SKM-1 treated with dmso at 0.1 percent for 144 hours (cell line): ENCODE measurements at regions not wholly inside any gene's neighbourhood (a gene's known extent, or its start where the extent isn't known, plus 50 kb on each side); places are given as distances from the start of the nearest gene placed in this dataset.
"Not testable (repeated sequence)": the region's sequence is repeated elsewhere in the genome, so short reads cannot be mapped to it uniquely, and the experiment has no call there.

Experiments
- DNase-seq: peaks from one replicate; lab custom pipeline; 2025; ENCODE audit not compliant: unreplicated experiment; lab: John Stamatoyannopoulos, UW

DNA sequence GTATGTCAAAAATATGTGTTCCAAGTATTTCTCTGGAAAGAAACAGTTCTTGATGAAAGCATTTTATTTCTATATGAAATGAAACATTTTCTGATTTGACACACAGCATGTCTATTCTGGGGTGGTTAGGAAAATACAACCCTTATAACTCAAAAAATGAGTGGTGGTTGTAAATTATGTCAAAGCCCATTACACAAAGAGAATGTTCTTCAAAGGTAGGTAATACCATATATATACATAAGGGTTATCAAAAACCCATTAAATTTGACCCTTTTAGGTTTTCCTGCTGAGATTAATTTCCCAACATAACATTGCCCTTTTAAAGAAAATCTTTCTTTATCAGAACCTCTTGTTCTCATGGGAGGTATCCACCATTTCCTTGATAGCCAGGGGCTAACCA is 420.5 kb upstream of the TECRL start:
- no peak for DNase-seq

DNA sequence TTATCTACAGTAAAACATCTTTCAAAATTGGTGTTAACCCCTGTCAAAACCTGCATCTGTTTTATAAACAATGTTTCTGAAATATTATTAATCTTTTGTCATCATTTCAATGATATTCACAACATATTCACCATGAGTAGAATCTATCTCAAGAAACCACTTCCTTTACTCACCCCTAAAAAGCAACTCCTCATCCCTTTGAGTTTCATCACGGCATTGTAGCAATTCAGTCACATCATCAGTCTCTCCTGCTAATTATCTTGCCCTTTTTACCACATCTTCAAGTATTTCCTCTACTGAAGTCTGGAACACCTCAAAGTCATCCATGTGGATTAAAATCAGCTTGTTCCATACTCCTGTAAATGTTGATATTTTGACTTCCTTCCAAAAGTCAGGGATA is 415.3 kb upstream of the TECRL start:
- no peak for DNase-seq

DNA sequence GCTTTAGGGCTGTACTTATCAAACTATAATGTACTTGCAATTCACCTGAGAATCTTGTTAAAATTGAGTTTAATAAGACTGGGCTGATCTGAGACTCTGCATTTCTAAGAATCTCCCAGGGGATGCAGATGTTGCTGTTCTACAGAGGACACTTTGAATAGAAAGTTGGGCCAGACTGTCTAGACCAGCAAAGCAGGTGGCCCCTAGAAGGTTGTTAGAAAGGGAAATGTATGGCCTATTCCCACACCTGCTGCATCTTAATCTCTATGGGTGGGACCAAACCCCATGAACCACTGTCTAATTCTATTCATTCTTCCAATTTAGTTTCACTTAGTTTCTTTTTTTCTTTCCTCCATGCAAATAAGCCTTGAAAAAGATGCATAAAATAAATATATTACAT is 413.2 kb upstream of the TECRL start:
- no peak for DNase-seq

DNA sequence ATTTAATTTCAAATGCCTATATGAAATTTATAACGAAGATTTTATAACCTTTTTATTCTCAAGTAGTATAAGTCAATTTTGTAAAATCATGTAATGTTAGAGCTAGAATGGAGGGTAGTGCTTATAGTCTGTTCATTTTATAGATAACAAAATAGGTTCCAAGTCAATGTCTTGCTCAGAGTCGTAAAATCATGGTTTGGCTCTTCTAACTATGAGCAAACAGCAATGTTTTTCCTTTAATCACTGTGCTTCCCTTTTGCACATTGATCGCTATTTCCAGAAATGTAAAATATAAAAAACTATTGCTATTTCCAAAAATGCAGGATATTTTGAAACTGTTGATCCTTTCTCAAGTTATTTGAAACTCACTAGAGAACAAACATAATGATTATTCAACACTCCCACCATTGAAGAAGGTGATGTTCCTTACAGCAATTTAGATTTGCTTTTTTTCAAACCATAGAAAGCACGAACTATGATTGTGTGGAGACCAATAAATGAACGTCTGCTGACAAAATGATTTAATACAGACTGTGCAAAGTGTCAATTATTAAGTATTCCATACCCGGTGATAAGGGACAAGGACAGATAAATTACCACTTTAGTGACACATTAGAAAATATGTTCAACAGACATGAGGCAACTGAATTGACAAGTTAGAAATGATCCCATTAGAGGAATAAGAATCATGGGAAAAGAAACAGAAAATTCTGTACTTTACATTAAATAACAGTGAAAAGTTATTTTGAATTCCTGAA is 412.1 kb upstream of the TECRL start:
- no peak for DNase-seq

DNA sequence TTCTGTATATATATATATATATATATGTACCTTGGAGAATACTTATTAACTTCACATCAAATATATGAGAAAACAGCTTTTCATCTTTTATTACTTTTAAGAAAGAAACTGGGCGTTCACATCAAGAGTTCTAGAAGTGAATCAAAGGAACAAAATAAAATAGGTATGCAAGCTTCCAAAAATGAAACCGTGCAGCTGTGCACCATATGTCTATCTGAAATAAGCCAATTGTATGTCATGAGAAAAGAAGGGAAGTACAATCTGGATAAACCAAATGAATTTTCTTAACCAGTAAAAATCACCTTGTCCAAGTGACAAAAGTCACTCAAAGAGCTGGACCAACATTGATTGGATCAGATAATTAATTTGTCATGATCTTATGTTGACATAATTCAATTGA is 405.4 kb upstream of the TECRL start:
- no peak for DNase-seq

DNA sequence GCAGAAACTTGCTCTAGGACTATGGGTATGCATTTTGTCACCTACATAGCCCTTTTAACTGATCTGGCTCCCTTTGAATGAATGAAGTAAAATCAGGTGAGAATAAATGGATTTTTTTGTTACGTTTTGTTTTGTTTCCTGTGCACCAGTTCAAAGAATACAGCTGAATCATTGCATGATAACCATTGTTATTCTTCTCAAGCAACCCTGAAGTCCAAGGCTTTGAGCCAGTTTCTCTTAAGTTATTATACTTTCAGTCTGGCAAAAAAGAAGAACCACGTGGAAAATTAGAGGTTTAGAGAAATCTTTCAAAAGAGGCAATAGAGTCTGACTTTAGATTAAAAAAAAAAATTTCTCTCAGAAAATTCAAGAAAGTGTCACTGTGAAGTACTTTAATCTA is 398.6 kb upstream of the TECRL start:
- DNase-seq: no peak

DNA sequence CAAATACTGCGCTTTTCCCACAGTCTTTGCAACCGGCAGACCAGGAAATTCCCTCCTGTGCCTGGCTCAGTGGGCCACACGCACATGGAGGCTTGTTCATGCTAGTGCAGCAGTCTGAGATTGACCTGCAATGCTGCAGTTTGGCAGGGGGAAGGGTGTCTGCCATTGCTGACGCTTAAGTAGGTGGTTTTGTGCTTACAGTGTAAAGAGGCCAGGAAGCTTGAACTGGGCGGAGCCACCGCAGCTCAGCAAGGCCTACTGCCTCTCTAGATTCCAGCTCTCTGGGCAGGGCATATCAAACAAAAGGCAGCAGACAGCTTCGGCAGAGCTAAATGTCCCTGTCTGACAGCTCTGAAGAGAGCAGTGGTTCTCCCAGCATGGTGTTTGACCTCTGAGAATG is 390.5 kb upstream of the TECRL start:
- no peak for DNase-seq

DNA sequence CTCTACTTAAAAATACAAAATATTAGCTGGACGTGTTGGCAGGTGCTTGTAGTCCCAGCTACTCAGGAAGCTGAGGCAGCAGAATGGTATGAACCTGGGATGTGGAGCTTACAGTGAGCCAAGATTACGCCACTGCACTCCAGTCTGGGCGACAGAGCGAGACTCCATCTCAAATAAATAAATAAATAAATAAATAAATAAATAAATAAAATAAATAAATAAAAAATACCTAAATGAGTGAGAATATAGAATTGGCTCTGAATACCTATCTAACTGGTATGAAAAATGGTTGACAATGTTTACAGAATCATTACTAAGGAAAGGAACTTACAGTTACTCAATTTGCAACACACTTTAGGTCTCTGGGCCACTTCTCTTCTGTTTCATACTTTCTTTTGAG is 389.6 kb upstream of the TECRL start:
- DNase-seq: not testable (repeated sequence)

DNA sequence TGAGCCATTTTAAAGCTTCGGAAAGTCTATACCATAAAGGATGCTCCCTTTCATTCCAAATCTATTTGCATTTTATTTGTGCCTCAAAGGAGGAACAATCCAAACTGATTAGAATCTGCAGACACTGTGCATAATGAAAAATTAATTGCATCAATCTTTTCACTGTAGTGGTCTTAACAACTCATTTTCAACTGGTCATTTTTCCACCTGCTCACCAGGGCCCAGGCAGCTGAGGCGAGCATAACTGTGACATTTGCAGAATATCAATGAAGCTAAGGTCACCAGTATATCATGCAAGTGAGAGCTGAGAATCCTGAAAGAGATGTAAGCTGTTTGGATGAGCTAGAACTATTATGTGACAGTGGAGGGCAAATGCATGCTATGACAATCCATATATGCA is 387.3 kb upstream of the TECRL start:
- no peak for DNase-seq

DNA sequence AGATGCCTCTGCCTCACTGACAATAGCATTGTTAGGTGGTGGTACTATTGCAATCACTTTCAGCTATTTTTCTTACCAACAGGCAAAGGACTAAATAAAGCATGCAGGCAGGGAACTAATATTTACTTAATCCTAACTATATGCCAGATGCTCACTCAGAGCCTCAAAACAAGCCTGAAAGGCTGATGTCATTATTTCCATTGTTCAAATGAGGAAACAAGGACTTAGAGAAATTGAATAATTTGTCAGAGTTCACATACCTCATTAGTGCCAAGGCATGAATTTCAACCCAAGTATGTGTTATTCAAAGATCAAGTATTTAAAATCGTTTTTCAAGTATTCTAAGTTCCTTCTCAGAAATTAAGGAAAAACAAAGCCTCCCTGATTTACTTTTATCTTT is 374.9 kb upstream of the TECRL start:
- DNase-seq: no peak

DNA sequence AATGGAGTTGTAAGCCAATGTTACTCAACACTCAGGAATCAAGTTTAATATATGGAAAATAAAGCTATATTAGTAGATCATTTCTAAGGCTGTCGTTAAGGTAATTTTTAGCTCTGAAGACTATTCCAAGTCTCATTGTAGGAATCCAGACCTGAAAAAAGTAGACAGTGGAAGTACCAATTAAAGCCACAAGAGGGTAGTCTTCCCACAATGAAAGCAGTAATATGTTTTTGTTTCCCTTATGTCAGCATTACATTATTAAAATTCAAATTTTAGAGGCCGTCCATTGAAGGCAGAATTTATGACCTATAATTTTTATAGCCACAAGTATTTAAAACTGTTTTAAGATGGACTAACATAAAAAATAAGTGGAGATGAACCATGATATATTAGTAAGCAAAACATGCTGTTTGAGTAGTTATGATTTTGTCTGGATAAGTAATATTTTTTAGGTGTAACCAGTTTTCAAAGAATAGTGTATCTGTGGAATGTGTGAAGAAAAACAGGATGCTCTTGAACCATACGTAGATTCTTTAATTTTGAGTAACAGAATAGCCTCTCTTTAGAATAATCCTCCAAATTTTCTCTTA is 372.6 kb upstream of the TECRL start:
- peak; percentile 18 for DNase-seq

DNA sequence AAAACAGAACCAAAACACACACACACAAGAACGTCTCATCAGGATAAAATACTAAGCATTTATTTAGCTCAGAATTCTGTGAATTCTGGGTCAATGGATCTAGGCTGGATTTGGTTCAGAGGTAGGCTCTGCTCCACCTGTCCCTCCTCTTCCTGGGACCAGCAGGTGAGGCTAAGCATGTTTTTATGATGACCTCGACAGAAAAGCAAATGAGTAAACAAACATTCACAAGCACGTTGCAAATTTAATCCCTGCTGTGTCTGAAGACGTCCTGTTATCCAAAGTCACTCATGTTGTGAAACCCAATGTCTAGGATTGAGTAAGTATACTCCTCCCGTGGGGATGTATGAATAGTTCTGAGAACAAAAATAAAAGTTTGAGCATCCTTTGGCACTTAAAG is 371.4 kb upstream of the TECRL start:
- no peak for DNase-seq

DNA sequence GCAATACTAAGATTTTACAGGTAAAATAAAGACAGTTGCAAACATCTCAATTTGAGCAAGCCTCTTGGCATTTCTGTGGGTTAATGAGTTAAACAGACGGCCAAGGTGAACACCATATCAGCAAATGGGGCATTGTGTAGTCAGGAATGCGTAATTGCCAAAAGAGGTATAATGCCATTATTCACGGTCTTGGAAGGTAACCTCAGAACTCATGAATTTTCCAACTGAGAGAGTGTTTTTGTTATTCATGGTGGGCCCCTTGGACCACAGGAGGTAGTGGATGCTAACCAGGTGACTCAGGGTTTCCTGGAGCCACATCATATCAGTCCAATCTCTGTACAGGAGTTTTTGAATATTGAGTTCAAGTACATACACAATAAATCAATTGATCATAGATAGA is 368.0 kb upstream of the TECRL start:
- no peak for DNase-seq

DNA sequence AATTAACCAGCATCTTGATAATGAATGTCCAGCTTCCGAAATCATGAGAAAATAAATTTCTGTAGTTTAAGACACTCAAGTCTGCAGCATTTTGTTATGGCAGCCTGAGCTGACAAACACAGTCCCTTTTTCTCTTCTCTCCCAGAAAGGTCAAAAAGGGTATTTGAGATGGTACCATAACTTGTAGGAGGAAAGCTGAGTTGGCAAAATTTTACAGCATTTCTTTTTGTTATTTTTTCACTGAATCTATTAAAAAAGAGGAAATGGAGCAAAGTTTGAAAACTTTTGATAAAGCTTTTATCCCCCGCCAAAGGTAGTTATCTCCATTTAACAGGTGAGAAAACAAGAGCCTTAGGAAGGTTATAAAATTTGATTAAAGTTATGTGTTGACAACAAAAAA is 367.6 kb upstream of the TECRL start:
- DNase-seq: no peak

DNA sequence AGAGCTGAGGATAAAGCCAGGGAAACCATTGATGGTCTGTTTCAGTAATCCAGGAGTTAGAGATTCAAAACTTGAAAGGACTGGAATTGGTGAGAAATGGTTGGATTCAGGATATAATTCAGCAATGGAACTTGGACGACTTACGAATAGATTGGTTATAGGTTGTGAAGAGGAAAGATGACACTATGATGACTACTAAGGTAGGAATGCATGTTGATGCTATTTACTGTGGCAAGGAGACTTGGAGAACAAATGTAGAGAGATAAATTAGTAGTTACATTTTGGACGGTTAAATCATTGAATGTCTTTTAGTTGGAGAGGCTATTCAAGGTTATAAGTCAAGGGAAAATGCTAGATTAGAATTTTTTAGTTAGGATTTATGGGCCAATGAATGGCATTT is 365.4 kb upstream of the TECRL start:
- DNase-seq: no peak

DNA sequence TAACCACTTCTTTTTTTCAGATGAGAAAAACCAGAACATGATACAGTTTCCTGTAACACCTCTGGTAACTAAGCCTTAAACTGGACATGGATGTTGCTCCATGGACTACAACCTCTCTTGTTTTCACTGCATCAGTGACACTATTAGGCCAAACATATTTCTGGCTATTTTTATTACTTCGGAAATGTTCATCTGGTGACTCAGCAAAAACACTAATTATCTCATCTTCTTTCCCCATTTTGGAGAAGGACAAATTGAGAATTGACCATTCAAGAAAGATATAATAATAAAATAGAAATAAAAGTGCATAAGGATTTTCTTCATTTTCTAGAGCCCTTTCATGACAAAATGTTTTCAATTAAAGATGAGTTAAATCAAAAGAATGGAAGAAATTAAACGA is 361.9 kb upstream of the TECRL start:
- no peak for DNase-seq

DNA sequence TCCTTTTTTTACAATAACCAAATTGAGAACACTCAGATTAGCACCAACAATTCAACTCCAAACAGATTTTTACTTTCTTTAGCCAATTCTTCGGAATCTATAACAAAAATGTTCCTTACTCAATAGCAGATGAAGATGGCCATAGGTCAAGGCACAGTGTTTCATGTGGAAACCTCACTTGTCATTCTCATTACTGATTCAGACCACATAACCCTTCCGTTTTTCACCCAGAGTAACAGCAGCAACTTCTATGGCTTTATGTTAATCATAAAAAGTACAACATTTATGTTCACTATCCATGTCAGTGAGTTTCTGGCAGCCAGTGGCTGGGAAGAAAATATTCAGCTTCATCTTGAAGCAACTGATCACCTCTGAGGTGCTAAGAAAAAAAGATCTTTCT is 358.3 kb upstream of the TECRL start:
- no peak for DNase-seq

DNA sequence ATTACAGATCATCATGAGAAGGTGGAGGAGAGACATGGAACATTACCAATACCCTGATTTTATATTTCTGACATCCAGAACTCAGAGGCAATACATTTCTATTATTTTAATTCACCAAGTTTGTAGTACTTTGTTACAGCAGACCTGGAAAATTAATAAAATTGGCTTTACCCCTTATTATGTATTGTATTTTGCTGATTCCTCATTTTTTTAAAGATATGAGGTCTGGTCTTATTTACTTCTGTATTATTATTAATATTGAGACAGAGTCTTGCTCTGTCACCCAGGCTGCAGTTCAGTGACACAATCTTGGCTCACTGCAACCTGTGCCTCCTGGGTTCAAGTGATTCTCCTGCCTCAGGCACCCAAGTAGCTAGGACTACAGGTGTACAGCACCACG is 357.3 kb upstream of the TECRL start:
- no peak for DNase-seq

DNA sequence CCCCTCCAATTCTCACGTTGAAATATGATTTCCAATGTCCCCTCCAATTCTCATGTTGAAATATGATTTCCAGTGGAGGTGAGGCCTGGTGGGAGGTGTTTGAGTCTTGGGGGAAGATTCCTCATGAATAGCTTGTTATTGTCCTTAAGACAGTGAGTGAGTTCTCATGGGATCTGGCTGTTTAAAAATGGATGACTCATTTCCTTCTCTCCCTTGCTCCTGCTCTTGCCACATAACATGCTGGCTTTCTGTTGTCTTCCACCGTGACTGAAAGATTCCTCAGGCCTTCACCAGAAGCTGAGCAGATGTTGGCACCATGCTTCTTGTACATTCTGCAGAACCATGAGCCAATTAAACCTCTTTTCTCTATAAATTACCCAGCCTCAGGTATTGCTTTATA is 346.8 kb upstream of the TECRL start:
- no peak for DNase-seq

DNA sequence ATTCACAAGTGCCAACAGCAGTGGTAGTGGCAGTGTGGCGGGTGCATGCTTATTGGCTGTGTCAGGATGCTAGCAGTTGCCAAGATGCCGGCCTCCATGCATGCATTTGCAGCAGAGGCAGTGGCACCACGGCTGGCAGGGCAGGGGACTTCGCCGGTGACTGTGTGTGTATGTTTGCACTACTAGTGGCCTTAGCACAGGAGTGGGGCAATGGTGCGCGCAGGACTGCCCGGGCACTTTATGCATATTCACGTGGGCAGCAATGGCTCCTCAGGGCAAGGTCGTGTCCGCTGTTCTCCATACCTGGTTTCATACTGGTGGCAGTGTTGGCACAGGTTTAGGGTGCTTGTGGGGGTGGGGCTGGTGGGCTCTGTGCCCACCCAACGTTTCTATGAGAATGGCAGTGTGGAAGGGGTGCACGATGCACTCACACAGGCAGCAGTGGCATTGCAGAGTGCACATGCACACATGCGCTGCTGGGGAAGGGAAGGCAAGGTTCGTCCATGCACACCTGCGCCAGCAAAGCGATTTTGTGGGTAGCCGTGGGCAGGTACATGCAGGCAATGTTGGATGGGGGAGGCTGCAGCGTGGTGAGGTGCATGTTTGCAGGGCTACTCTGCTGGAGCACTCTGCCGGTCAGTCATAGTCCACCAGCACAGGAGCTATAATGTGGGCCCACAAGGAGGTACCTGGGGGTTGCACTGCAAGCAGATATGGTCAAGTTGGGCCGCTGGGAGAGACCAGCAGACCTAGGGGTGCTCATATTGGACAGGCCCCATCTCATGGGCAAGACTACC is 338.9 kb upstream of the TECRL start:
- no peak for DNase-seq

DNA sequence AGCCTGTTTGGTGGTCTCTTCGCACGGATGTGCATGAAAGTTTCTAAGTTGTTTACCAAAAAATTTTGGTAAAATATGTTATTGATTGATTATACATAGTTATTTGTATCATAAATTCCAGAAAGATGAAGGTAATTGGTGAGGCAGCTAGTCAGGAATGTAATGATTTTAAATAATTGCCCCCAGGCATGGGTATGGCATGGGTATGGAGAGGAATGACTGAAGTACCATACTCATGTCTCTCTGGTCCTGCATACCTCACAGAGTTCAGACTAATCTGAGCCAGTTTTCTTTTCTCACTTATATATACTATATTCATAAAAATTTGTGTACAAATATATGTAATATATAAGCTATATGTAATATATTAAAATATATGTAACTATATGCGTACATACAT is 329.0 kb upstream of the TECRL start:
- no peak for DNase-seq

DNA sequence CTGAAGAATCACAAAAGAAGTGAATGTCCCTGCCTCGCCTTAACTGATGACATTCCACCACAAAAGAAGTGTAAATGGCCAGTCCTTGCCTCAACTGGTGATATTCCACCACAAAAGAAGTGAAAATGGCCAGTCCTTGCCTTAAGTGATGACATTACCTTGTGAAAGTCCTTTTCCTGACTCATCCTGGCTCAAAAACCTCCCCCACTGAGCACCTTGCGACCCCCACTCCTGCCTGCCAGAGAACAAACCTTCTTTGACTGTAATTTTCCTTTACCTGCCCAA is 328.5 kb upstream of the TECRL start:
- DNase-seq: not testable (repeated sequence)
